GM12875 (cell line): ENCODE measurements at regions not wholly inside any gene's neighbourhood (a gene's known extent, or its start where the extent isn't known, plus 50 kb on each side); places are given as distances from the start of the nearest gene placed in this dataset.

Experiments
- H3K4me3 ChIP-seq: one replicate; pipeline ENCODE4 v1.5.1; 2011; ENCODE audit warnings: low read depth, low read length, control low read depth
- CTCF ChIP-seq: IDR thresholded peaks from 2 replicates; pipeline ENCODE4 v1.5.1; 2011; ENCODE audit warnings: low read depth, mild to moderate bottlenecking, control low read depth, inconsistent platforms, low read length, moderate library complexity, borderline replicate concordance; ENCODE audit not compliant: insufficient read depth

- no peak for TF ChIP-seq CTCF
- H3K4me3 ChIP-seq, result no peak overlapping the region
These were observed 376.1 kb upstream of the CTSO start for GRCh38 chr4:156329779-156330178.

- no peak overlapping the region for H3K4me3 ChIP-seq
- TF ChIP-seq CTCF, result no peak
These were observed 375.2 kb upstream of the CTSO start for GRCh38 chr4:156328882-156329281.

- TF ChIP-seq CTCF, result no peak
- H3K4me3 ChIP-seq, result no peak overlapping the region
These were observed 372.6 kb upstream of the CTSO start for GRCh38 chr4:156326246-156326645.

- H3K4me3 ChIP-seq, result no peak overlapping the region
- TF ChIP-seq CTCF, result no peak
These were observed 368.9 kb upstream of the CTSO start for GRCh38 chr4:156322592-156322991.

GRCh38 chr4:156321203-156321602 is 367.5 kb upstream of the CTSO start:
- no peak overlapping the region for H3K4me3 ChIP-seq
- no peak for TF ChIP-seq CTCF

GRCh38 chr4:156313497-156313896 is 359.8 kb upstream of the CTSO start:
- no peak for TF ChIP-seq CTCF
- H3K4me3 ChIP-seq, result no peak overlapping the region

- no peak overlapping the region for H3K4me3 ChIP-seq
These were observed 358.7 kb upstream of the CTSO start for GRCh38 chr4:156312261-156312847.

More at GRCh38 chr4:156312261-156312847, 358.7 kb upstream of the CTSO start:
- no peak for TF ChIP-seq CTCF
